Esophagus squamous epithelium (tissue), 4 donors: ENCODE measurements at regions not wholly inside any gene's neighbourhood (a gene's known extent, or its start where the extent isn't known, plus 50 kb on each side); places are given as distances from the start of the nearest gene placed in this dataset.

Experiments
- POLR2A ChIP-seq, 4 donors: fragments of 450-650 bp; IDR thresholded peaks; one replicate each; pipeline ENCODE4 v1.6.1; 2017; ENCODE audit warnings: antibody characterized with exemption in 4 of 4, mild to moderate bottlenecking in 4 of 4, moderate library complexity in 3 of 4
- TF ChIP-seq, protein P1 (sequence below), 6 experiments: fragments of 450-650 bp in 4 of 6; fragments of 200-600 bp in 2 of 6; sonication (generic) in 2 of 6; IDR thresholded peaks; one replicate each; pipeline ENCODE4 v1.5.1; 2016 to 2019; ENCODE audit warnings: antibody characterized with exemption in 6 of 6, mild to moderate bottlenecking in 4 of 6, moderate library complexity in 4 of 6

DNA sequence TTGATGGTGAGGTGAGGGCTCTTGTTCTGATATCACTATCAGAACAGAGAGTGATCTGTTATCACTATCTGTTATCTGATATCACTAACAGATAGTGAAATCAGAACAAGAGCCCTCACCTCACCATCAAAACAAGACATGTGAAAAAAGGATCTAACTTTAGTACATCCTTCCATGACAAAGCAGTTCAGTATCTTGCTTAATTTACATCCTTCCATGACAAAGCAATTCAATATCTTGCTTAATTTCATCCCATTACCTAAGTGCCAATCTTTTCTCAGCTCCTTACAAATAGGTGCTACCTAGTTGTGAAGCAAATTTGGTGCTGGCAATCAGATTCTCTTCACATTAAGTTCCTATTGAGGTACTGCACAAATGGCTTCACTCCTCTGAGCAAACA, 1865.6 kb upstream of the FLRT2 start:
- TF ChIP-seq, protein P1, sequence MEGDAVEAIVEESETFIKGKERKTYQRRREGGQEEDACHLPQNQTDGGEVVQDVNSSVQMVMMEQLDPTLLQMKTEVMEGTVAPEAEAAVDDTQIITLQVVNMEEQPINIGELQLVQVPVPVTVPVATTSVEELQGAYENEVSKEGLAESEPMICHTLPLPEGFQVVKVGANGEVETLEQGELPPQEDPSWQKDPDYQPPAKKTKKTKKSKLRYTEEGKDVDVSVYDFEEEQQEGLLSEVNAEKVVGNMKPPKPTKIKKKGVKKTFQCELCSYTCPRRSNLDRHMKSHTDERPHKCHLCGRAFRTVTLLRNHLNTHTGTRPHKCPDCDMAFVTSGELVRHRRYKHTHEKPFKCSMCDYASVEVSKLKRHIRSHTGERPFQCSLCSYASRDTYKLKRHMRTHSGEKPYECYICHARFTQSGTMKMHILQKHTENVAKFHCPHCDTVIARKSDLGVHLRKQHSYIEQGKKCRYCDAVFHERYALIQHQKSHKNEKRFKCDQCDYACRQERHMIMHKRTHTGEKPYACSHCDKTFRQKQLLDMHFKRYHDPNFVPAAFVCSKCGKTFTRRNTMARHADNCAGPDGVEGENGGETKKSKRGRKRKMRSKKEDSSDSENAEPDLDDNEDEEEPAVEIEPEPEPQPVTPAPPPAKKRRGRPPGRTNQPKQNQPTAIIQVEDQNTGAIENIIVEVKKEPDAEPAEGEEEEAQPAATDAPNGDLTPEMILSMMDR (IDR thresholded peaks at IDR 0.05), result no peak
- TF ChIP-seq POLR2A (IDR thresholded peaks at IDR 0.05), result no peak
